Heart right ventricle (tissue), 16 donors: ENCODE measurements at regions not wholly inside any gene's neighbourhood (a gene's known extent, or its start where the extent isn't known, plus 50 kb on each side); places are given as distances from the start of the nearest gene placed in this dataset.

Source experiments
- ATAC-seq, 8 donors: fragments of 200-7000 bp; cut with Tn5 transposase; one replicate each; pipeline ENCODE4 v1.9.1; 2020; ENCODE audit warnings: mild to moderate bottlenecking in 8 of 8, moderate library complexity in 8 of 8, moderate number of reproducible peaks in 1 of 8
- DNase-seq, 2 donors: peaks; one replicate each; pipeline ENCODE4 v3.0.0-alpha.2; 2020
- H3K27ac ChIP-seq, 10 donors: fragments of 200-600 bp; sonication (generic) in 2 of 10; one replicate each; pipeline versions ENCODE4 v1.5.0 to v1.8.0; 2020 to 2022; ENCODE audit warnings: mild to moderate bottlenecking in 3 of 10
- H3K27me3 ChIP-seq, 7 donors: fragments of 200-600 bp; one replicate each; pipeline ENCODE4 v1.8.0; 2021 to 2022; ENCODE audit warnings: mild to moderate bottlenecking in 2 of 7
- H3K36me3 ChIP-seq, 9 donors: fragments of 200-600 bp; sonication (generic) in 1 of 9; one replicate each; pipeline versions ENCODE4 v1.5.0 to v1.8.0; 2020 to 2022; ENCODE audit warnings: mild to moderate bottlenecking in 2 of 9
- H3K4me1 ChIP-seq, 9 donors: fragments of 200-600 bp; sonication (generic) in 1 of 9; one replicate each; pipeline versions ENCODE4 v1.5.0 to v1.8.0; 2020 to 2022; ENCODE audit warnings: mild to moderate bottlenecking in 4 of 9
- H3K4me3 ChIP-seq, 10 donors: fragments of 200-600 bp; sonication (generic) in 2 of 10; one replicate each; pipeline versions ENCODE4 v1.5.0 to v1.8.0; 2020 to 2022; ENCODE audit warnings: mild to moderate bottlenecking in 7 of 10, moderate library complexity in 2 of 10
- H3K9me3 ChIP-seq, 11 donors: fragments of 200-600 bp in 10 of 11; sonication (generic) in 2 of 11; one replicate each; pipeline versions ENCODE4 v1.5.0 to v1.8.0; 2013 to 2022; ENCODE audit warnings: mild to moderate bottlenecking in 2 of 11, control low read depth in 1 of 11, moderate library complexity in 1 of 11
- CTCF ChIP-seq, 9 donors: fragments of 200-600 bp; sonication (generic) in 2 of 9; IDR thresholded peaks; one replicate each; pipeline versions ENCODE4 v1.5.0 to v1.8.0; 2021 to 2022; ENCODE audit warnings: antibody characterized with exemption in 9 of 9, mild to moderate bottlenecking in 5 of 9, moderate library complexity in 1 of 9
- WGBS, 2 donors: extraction: QIAGEN DNeasy Blood & Tissue Kit; methylation state at CpG; one replicate each; pipeline ENCODE4 v1.1.7; 2013; ENCODE audit warnings: inconsistent platforms in 1 of 2; 5-methylcytosine and 5-hydroxymethylcytosine counted together
- intact Hi-C, 10 donors: fragments of 100-400 bp; cut with DNase I; formaldehyde crosslinking; loops; one replicate each; pipeline versions ENCODE4 v1.11.1 to v1.14.2; 2022
- donor health status: Arrhythmogenic right ventricular cardiomyopathy.
- donor health status: ischemic (EF 13 %, LVEDD 7.1; RV severe dilation, severe dysfunction).
- donor health status: healthy with polysubstance abuse.
- donor health status: DM: no; HTN: yes; CAD: no.
- donor health status: DM: no; HTN: no; CAD: no.
- donor health status: ischemic (EF 25% LVEDD 6.9; RV normal size, moderate dysfunction).
- donor health status: ischemic (EF 25% LVEDD 5.7; RV mildly dilated, moderate dysfunction).
- donor health status: healthy.
- donor health status: DM: yes; HTN: yes; CAD: no.
- donor health status: Ischemic cardiomyopathy.
- donor health status: ischemic (EF 35%, LVEDD 5.7; RV mildly dilated, moderate dysfunction).
- donor health status: nonischemic (EF 11% LVEDD 7.7; RV severe dilation, severe dysfunction).
- donor health status: DM: yes; HTN: yes; CAD: no.
- donor health status: PGD.
- donor health status: ischemic (EF 29% LVEDD 5.4; RV normal size, mild dysfunction).
- donor health status: nonischemic (EF 23%, LVEDD 6.1; RV moderate dilation, normal function).

- intact Hi-C loops = loop anchor here in 7 of 10 donors (5.0 to 10.0 kb wide), 9 partner anchors 82 to 711 kb away; partner anchors contain the start of gene TCF4 (in 1 of the 7)
- Histone ChIP-seq H3K36me3 (no peaks in the 10 kb centered on the region), H3K27ac (peak overlapping the region in 8 of 10 donors; percentile 31 to 67 (median 58)), H3K4me3 (no peak overlapping the region), H3K9me3 (no peaks in the 10 kb centered on the region), H3K27me3 (no peaks in the 10 kb centered on the region), H3K4me1 (peaks cover 0 to 46% (median 20%) of the 10 kb centered on the region in 9 donors)
- TF ChIP-seq CTCF (IDR thresholded peaks at IDR 0.05) = no peak
- ATAC-seq = peak in 7 of 8 donors; percentile 56 to 81 (median 71)
- WGBS, 2 donors = 37 to 38% methylated on average over 7 of the region's 7 CpGs
- DNase-seq = peak in 1 of 2 donors; percentile 36
Measured at GRCh38 chr18:55863876-55864275, 275.9 kb upstream of the TCF4 start.

GRCh38 chr18:55863391-55863706 lies 275.4 kb upstream of the TCF4 start:
- no peaks in the 10 kb centered on the region for H3K27me3 ChIP-seq
- 83 to 87% methylated on average over 4 of the region's 4 CpGs for WGBS, 2 donors

GRCh38 chr18:55862693-55863390 lies 274.9 kb upstream of the TCF4 start:
- H3K27me3 ChIP-seq = no peaks in the 10 kb centered on the region
- intact Hi-C loops = loop anchor here in 7 of 10 donors (5.0 to 10.0 kb wide), 9 partner anchors 81 to 712 kb away; partner anchors contain the start of gene TCF4 (in 1 of the 7)

More at GRCh38 chr18:55863391-55863706, 275.4 kb upstream of the TCF4 start:
- Histone ChIP-seq H3K4me3 (no peak overlapping the region), H3K4me1 (peaks cover 0 to 41% (median 16%) of the 10 kb centered on the region in 9 donors), H3K27ac (peak overlapping the region in 7 of 10 donors; percentile 41 to 67 (median 64)), H3K9me3 (no peaks in the 10 kb centered on the region), H3K36me3 (no peaks in the 10 kb centered on the region)
- DNase-seq (no peak), ATAC-seq (peak in 1 of 8 donors; percentile 13)
- no peak for TF ChIP-seq CTCF (IDR thresholded peaks at IDR 0.05)
- intact Hi-C loops = loop anchor here in 7 of 10 donors (5.0 to 10.0 kb wide), 9 partner anchors 81 to 711 kb away; partner anchors contain the start of gene TCF4 (in 1 of the 7)

GRCh38 chr18:55861266-55861665 lies 273.3 kb upstream of the TCF4 start:
- intact Hi-C loops = loop anchor here in 7 of 10 donors (5.0 to 10.0 kb wide), 9 partner anchors 79 to 714 kb away; partner anchors contain the start of gene TCF4 (in 1 of the 7)

More at GRCh38 chr18:55862693-55863390, 274.9 kb upstream of the TCF4 start:
- H3K36me3 ChIP-seq = no peaks in the 10 kb centered on the region
- ATAC-seq (no peak), DNase-seq (no peak)
- TF ChIP-seq CTCF (IDR thresholded peaks at IDR 0.05) = no peak
- no peaks in the 10 kb centered on the region for H3K9me3 ChIP-seq
- H3K4me3 ChIP-seq = no peak overlapping the region
- 95 to 96% methylated on average over 20 of the region's 20 CpGs for WGBS, 2 donors
- H3K4me1 ChIP-seq = peaks cover 0 to 36% (median 14%) of the 10 kb centered on the region in 9 donors
- H3K27ac ChIP-seq = peak overlapping the region in 4 of 10 donors; percentile 52 to 67 (median 65)

More at GRCh38 chr18:55861266-55861665, 273.3 kb upstream of the TCF4 start:
- Histone ChIP-seq H3K9me3 (no peaks in the 10 kb centered on the region), H3K36me3 (no peaks in the 10 kb centered on the region), H3K4me1 (peaks cover 0 to 30% (median 14%) of the 10 kb centered on the region in 9 donors), H3K27me3 (no peaks in the 10 kb centered on the region), H3K27ac (no peak overlapping the region), H3K4me3 (no peak overlapping the region)
- 71 to 72% methylated on average over 6 of the region's 6 CpGs for WGBS, 2 donors
- TF ChIP-seq CTCF (IDR thresholded peaks at IDR 0.05) = peak in 7 of 9 donors; percentile 38 to 58 (median 45)
- DNase-seq (no peak), ATAC-seq (peak in 2 of 8 donors; percentile 33 to 51)
